ENCODE measurements at regions not wholly inside any gene's neighbourhood (a gene's known extent, or its start where the extent isn't known, plus 50 kb on each side); places are given as distances from the start of the nearest gene placed in this dataset.
"Not testable (repeated sequence)": the region's sequence is repeated elsewhere in the genome, so short reads cannot be mapped to it uniquely, and the experiment has no call there.

DNA sequence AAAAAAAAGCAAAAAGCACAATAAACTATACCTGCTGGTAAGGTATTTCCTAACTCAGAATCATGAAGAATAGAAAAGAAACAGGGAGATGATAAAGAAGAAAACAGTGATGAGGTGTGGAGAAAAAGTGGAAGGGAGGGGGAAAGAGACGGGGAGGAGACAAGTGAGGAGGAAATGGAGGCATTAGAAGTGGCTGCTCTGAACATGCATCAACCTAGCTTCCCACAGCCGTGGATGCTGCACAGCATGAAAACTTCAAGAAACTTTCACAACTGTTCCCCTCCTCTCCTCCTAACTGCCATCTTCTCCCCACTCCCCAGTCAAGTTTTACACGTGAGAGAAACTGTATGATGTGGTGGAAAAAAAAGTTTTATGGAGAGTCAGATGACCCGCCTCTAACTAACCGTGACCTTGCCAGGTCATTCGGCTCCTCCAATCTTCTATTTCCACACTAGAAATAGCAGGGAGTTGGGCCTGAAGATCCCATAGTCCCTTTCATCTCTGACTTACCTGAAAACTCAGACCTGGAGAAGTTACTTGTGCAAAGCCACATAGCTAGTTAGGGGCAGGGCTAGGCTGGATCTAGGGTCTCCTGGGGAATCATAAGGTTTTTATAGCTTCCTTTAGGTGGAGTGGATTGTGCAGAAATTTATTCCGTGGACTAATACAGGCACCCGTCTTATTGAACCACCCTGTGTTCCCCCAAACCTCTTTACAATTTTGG is 461.9 kb downstream of the KLF5 start:
- DNase-seq (ENCODE audit: low read depth in 2 of 2) = no peak

DNA sequence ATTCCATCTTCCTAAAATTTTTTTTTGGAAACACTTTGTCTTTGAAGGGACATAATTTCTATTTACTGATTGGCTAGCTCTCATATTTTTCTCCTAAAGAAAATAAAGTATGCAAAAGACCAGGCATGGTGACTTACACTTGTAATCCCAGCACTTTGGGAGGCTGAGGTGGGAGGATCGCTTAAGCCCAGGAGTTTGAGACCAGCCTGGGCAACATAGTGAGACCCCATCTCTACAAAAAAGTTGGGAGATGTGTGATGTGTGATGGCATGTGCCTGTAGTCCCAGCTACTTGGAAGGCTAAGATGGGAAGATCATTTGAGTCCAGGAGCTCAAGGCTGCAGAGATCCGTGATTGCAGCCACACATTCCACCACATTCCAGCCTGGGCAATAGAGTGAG is 461.3 kb downstream of the KLF5 start:
- not testable (repeated sequence) for DNase-seq (ENCODE audit: low read depth in 2 of 2)

DNA sequence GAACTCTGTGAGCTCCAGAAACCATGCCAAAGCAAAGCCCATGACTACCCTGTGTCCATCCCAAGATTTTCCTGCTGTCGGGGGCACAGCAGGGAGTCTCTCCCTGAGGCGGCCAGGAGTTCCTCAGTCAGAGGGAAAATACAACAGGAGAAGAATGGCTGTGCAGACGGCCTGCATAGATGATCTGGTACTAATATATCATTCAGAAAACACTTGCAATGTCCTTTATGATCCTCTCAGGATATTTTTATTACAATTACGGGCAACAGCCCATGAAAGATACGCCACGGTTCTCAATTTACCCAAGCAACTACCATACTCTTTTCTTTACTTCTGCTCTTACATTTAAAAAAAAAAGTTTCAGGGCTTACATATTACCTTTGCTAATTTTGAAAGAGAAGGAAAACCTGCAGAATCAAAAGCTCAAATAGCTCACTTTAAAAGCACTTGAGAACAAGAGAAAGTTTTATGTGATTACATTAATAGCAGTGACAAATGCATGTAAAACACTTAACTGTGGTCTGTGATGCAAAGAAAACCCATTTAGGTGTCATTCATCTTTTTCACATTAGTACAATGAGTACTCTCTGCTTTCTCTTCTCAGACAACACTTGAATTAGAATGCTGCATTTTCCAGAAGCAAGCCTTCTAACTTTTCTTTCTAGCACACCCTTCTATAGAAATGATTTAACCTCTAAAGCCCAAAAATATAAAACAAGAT is 460.8 kb downstream of the KLF5 start:
- DNase-seq (ENCODE audit: low read depth in 2 of 2) = no peak

DNA sequence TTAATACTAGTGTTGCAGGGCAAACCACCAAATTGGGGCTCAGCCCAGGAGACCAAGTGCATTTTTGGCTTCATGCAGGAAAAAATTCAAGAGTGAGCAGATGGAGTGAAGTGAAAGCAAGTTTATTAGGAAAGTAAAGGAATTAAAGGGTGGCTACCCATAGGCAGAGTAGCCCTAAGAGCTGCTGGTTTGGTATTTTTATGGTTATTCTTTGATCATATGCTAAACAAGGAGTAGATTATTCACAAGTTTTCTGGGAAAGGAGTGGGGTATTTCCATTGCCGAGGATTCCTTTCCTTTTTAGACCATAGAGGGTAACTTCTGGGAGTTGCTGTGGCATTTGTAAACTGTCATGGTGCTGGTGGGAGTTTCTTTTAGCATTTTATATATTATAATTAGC is 459.0 kb downstream of the KLF5 start:
- no peak for DNase-seq (ENCODE audit: low read depth in 2 of 2)

DNA sequence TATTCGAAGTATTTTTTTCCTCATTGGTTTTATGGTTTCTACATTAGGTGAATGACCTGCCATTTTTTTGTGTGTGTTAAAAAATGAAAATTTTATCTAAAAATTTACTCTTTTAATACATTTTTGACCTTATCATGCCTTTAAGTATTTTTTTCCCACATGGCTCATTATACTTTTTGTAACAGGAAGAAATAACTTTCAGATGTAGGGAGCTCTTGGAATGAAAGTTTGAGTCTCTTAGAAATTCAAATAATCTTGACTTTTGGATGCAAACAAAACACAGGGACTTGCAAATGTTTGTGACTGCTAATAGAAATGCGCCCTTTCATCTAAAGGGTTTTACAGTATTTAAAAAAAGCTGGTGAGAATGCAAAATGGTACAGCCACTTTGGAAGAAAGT is 457.9 kb downstream of the KLF5 start:
- no peak for DNase-seq (ENCODE audit: low read depth in 2 of 2)

DNA sequence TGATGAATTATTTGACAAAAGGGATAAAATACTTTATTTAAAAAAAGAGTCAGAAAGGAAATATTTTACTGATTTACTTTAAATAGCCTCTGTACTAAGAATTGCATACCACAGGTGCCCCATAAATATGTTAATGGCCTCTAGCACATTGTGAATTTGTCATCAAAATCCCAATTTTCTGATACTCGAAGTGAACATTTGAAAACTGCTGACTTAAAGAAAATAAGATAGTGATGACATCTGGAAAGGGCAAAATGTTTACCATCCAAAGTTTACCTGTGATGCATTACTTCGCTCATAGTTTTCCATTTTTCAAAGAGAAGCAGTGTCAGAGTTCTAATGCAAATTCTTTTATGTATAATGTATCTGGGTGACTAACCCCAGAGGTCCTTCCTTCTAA is 455.4 kb downstream of the KLF5 start:
- DNase-seq (ENCODE audit: low read depth in 2 of 2) = no peak

DNA sequence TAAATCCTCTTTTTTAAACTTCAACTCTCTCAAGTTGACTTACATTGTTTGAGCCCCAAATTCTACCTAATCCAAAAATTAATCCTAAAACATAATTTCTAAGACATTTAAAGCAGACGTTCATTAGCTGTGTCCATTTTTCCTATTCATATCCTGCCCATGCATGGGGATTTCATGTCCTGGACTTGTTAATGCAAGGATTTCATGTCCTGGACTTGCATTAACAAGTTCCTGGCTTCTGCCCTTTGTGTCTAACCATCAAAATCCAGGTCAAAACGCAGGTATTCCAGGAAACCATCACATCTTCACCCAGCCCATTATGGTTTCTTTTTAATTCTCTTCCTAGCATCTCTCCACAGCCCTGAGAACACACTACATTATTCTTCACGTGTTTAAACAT is 454.9 kb downstream of the KLF5 start:
- DNase-seq (ENCODE audit: low read depth in 2 of 2) = no peak

DNA sequence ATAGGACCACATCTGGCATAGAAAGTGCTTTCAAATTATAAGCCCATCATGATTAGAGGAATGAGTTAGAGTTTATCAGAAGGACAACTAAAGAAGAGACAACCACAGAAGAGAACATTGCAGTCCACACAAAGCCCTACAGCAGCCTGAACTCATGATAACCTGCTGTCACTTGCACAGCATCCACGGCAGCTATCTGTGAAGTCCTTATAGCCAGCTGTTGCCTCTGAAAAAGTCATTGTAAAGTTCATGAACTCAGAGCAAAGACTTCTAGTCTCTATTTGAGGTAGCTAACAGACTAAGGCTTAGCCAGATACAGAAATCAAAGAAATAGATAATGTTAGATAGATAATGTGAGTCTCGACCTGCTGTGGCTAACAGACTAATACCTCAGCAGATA is 450.0 kb downstream of the KLF5 start:
- no peak for DNase-seq (ENCODE audit: low read depth in 2 of 2)

DNA sequence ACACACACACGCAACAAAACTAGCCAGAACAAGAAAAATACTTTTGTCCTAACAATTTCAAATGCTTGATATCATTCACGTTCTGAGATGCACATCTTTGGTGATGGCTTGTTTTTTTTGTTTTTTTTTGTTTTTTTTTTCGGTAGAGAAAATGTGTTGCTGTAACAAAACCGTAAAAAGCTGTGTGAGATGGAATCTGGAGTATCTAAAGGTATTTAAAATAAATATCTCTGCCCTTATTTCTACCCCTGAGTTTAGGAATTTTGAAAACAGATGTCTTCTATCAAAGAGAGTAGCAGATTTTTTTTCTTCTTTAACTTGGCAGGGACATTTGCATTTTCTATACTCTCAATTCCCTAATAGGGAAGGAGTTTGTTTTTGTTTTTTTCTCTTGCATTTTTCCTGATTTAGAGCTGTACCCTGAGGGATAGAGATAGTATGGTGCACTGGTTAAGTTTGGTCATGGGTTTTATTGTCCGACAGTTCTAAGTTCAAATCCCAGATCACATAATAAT is 446.6 kb downstream of the KLF5 start:
- DNase-seq (ENCODE audit: low read depth in 2 of 2) = no peak

DNA sequence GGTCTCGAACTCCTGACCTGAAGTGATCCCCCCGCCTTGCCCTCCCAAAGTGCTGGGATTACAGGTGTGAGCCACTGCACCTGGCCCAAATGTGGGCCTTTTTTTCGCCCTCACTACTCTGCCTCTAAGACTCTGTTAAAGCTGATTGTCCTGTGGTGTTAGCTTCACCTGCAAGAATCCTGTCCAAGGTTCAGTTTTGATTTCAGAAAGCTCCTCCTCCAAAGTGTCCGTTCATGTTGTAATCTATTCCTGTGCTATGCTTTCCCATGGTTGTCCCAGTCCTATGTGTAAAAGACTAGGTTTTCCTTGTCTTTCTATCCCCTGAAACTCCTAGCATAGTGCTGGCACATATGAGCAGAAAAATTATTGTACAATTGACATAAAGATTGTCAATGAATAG is 440.9 kb downstream of the KLF5 start:
- no peak for DNase-seq (ENCODE audit: low read depth in 2 of 2)

DNA sequence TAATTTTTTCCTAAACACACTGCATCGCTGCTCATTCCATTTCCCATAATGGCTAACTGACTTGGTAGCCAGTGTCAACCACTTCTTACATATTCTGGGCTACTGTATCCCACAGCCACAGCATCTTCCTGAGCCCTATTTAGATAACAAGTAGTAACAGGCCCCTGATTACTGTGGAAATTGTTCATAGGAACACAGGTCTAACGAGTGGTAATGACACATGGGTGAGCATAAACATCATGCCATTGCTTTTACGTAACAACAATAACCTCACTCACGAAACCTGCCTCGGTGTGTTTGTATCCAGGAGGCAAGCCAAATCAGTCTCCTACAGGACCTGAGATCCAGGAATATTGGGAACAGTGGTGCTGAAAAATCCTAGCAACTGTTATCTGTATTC is 438.6 kb downstream of the KLF5 start:
- no peak for DNase-seq (ENCODE audit: low read depth in 2 of 2)

DNA sequence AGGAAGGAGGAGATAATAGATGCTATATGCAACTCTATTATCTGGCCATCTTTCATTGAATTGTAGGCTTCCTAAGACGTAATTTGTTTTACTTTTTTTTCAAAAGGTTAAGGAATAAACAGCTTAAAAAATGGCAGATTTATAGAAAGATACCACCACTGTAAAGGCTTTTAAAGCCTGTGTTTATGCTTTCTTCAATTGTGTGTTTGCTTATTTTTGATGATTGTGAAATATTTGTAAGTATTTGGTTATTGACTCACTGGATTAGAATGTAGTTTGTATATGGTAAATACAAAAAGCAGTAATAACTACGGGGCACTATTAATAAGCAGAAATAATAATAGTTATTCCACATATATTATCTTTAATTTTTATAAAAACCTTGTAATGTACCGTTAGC is 437.9 kb downstream of the KLF5 start:
- no peak for DNase-seq (ENCODE audit: low read depth in 2 of 2)

DNA sequence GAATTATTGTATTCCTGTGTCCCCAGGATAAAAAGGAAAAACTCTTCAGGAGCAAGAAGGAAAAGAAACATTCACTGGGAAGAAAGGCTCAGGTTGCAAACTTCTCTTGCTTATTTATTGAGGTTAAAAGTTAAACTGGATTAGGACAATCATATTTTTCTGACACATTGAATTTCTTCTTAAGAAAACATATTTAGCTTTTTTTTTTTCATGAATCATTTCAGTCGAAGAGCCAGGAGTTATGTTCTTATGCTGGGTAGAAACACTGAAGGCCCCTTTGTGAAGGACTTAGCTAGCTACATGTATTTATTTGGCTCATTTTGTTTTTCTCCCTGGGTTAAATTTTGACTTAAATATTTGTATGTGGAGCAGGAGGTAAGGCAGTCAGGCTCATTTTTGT is 434.0 kb downstream of the KLF5 start:
- no peak for DNase-seq (ENCODE audit: low read depth in 2 of 2)

DNA sequence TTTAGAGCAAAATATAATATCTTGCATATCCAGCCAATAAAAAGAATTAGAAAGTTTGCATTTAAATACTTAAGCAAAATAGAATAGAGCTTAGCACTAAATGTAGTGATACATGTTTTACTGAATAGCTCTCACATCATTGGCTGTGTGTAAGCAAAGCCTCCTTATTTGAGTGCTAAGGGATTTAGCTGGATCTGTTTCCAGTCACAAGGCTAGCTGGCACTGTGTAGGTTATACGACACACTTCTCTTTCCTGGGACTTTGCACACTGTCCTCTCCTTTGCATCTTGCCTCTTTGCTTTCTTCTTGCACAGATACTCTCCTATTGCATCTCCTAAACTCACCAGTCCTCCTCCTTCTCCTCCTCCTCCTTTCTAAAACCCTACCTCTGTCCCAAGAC is 423.8 kb downstream of the KLF5 start:
- DNase-seq (ENCODE audit: low read depth in 2 of 2) = no peak

DNA sequence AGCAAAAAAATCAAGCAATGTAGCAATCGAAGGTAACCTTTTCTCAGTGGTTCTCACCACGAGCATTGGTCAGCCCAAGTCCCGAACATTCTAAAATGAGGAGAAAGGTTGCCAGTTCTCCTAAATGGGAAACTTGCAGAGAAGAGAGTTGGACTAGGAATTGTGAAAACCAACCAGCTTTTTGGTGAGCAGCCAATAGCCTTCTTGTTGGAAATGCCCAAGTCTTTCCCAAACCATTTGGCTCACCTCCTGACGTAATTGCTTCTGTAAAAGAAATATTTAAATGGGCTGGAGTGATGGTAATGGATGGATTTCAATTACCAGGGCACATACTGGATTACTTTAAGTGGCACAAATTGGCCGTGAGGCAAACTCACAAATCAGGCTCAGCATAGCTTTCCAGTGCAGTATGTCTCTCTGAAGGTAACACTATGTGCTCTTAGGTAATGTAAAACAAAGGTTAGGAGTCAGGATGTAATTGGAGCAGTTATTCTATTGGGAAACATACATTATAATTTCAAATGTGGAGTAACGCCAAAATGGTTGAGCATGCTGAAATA is 423.2 kb downstream of the KLF5 start:
- no peak for DNase-seq (ENCODE audit: low read depth in 2 of 2)

DNA sequence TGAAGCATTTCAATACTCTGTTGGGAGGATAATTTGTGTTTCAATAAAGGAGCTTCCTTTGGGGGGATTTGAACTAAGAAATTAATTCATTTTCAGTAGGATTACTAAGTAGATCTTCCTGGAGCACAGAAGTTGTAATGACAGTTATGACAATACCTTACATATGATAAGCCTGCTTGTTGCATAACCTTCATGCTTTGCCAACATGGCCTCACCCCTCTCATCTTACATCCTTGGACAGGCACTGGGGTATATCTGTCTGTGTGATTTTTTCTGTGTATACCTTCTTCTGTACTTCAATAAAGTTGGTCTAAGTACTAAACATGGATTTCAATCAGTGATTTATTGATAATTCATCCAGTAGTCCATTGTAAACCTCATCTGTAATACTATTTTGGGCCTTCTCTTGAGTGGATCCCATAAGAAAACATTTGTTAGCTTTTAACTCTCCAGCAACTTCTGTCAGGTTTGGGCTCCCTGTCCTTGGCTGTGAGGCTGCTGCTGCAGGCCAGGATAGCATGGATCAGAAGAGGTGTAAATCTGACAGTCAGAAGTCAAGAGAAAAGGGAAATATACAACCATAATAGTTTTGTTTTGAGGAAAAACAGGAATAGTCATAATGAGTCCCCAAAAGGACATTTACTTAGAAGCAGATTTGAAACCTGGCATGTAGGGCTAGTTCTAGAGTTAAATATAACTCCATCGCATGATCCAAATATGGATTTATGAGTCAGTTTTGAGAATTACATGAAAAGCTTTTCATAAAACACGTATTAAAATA is 422.2 kb downstream of the KLF5 start:
- DNase-seq (ENCODE audit: low read depth in 2 of 2) = no peak

DNA sequence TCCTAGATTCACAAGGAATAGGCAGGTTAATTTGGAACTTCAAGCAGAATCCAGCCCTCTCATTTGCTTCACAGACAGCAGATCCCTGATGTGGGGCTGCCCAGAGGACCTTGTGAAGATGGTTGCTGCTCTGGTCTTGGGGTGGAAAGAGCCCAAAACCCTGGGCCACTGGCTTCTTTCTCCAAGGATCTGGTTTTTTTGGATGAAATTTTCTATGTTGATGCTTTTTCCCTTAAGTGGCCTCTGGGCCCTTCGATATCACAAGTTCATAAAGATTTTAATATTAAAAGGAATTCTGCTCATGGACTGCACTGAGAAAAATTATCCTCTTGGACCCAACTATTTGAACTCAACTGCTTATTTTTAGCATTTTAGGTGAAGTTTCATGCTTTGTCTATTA is 421.1 kb downstream of the KLF5 start:
- no peak for DNase-seq (ENCODE audit: low read depth in 2 of 2)

DNA sequence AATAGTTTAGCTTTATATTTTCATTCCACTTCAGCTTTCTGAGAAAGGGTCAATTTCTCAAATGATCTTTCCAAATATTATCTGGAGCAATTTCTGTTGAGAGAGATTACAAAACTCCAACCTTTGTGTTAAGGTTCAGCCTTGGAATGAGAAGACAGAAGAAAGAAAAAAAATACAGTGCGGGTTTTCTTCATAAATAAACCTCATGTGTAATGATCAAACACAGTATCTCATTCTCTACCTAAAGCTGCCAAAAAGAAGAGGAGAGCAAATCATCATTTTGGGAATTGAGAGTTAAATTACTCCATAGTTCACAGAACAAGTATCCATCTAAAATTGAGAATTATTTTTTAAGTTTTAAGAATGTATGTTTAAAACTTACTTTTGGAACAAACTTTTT is 420.5 kb downstream of the KLF5 start:
- no peak for DNase-seq (ENCODE audit: low read depth in 2 of 2)

DNA sequence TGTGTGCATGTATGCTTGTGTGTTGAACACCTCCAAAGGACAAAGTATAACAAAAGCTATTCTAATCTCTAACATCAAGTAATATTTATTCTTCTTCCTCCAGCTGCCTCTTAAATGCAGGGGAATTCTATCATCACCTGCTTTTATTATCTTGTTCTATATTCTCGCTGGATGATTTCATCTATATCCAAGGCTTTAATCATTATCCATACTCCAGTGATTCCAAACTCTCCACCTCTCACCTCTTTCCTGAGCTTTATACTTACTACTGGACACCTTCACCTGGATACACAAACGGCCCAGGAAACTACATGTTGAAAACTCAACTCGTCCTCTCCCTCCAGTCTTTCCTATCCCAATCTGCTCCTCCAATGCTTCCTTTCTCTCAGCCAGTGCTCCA is 418.6 kb downstream of the KLF5 start:
- DNase-seq (ENCODE audit: low read depth in 2 of 2) = no peak

DNA sequence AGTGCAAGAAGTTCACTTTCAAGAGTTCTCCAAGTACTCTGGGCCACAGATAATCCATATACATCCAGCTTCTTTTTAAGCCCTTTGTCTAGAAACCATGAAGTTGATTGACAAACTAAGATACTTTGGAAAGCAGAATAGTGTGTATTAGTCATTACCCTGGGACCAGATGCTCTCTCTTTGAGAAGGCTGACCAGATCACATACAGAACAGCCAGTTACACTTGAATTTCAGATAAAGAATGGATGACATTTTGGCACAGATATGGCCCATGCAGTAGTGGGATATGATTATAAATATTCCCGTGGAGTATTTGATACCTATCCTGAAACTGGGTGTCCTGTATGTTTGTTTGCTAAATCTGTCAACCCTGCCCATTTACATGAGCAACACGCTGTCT is 414.2 kb downstream of the KLF5 start:
- DNase-seq (ENCODE audit: low read depth in 2 of 2) = no peak

DNA sequence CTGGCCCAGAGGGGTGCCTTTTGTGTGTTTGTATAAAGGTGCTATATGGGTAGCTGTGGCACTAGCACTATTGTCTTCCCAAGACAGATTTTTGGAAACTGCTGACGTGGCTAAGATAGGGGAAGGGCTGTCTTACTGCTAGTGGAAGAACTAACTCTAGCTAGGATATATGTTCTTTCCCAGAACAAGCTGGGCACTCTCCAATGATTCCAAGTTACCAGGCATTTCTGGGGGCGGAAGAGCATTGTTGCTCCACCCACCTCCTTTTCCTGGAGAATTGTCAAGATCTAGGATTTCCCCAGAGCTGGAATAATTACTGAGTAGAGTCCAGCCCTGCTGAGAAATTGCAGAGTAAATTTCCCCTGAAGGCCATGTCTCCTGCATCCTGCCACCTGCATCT is 408.3 kb downstream of the KLF5 start:
- no peak for DNase-seq (ENCODE audit: low read depth in 2 of 2)

DNA sequence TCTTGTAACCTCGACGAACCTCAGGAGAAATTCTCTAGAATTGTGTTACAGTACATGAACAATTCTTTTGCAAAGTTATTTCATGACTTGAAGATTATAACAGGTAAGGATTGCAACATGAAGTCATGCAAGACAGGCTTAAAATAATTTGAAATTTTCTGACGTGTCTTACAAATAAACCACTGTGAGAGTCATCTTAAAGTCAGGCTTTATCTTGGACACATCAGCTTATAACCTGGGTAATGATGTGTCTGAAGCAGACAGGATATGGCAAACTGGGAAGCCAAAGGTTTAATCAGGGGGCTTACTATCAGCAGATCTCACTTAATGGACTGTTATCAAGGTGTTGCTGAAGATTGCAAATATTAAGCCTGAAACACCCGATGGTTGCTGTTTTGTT is 407.8 kb downstream of the KLF5 start:
- no peak for DNase-seq (ENCODE audit: low read depth in 2 of 2)

DNA sequence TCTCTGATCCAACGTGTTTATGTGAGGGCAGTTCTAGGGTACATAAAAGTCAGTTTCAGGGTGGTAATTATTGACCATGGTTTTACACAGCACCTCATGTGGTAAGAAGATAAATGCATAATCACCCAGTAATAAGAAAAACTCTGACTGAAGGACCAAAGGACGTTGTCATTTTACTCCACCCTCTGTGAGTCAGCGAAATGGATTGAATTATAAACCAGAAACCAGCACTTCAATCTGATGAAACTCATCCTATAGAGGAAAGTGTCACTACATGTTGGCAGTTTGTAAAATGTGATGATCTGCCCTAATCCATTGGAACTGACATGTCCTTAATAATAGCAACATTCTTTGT is 406.8 kb downstream of the KLF5 start:
- DNase-seq (ENCODE audit: low read depth in 2 of 2) = no peak

Measured in activated CD8-positive, alpha-beta memory T cell treated with anti-CD3 and anti-CD28 coated beads for 4 hours (primary cell).